HL-60 (cell line): ENCODE measurements at regions not wholly inside any gene's neighbourhood (a gene's known extent, or its start where the extent isn't known, plus 50 kb on each side); places are given as distances from the start of the nearest gene placed in this dataset.
"Not testable (repeated sequence)": the region's sequence is repeated elsewhere in the genome, so short reads cannot be mapped to it uniquely, and the experiment has no call there.

Source experiments
- DNase-seq, 2 experiments: peaks; one replicate each; pipeline ENCODE4 v3.0.0-alpha.2; 2010 to 2020; ENCODE audit warnings: low read depth in 1 of 2, low spot score in 1 of 2
- H3K27ac ChIP-seq: fragments of 250-450 bp; sonication (Bioruptor Pico); replicated peaks from 2 replicates; pipeline ENCODE4 v1.5.1; 2020; ENCODE audit warnings: mild to moderate bottlenecking, moderate library complexity
- H3K27me3 ChIP-seq: fragments of 250-450 bp; sonication (Bioruptor Pico); 2 replicates; pipeline ENCODE4 v1.5.1; 2021; ENCODE audit warnings: mild to moderate bottlenecking, moderate library complexity; ENCODE audit not compliant: insufficient read depth, poor library complexity, severe bottlenecking
- H3K4me3 ChIP-seq: replicated peaks from 2 replicates; pipeline ENCODE4 v1.5.1; 2011; ENCODE audit warnings: mild to moderate bottlenecking, control low read depth, low read length; ENCODE audit not compliant: insufficient read depth
- CTCF ChIP-seq: IDR thresholded peaks from one replicate; pipeline ENCODE4 v1.5.1; 2011; ENCODE audit warnings: low read length, control low read depth, inconsistent platforms; ENCODE audit not compliant: insufficient read depth
- GABPA ChIP-seq: IDR thresholded peaks from 2 replicates; pipeline ENCODE4 v1.6.1; 2012; ENCODE audit warnings: low read depth
- POLR2AphosphoS5 ChIP-seq: IDR thresholded peaks from 2 replicates; pipeline ENCODE4 v1.6.1; 2012; ENCODE audit warnings: low read depth
- REST ChIP-seq: IDR thresholded peaks from 2 replicates; pipeline ENCODE4 v1.6.1; 2012; ENCODE audit warnings: low read depth; ENCODE audit not compliant: insufficient replicate concordance
- SPI1 ChIP-seq: IDR thresholded peaks from 2 replicates; pipeline ENCODE4 v1.6.1; 2012; ENCODE audit warnings: low read depth, mild to moderate bottlenecking, borderline replicate concordance

GRCh38 chr6:101167638-101168037 is 225.9 kb upstream of the GRIK2 start:
- H3K27ac ChIP-seq = no peak overlapping the region
- no peak for TF ChIP-seq CTCF
- no peak for TF ChIP-seq REST
- no peak for DNase-seq
- H3K27me3 ChIP-seq = no peaks in the 10 kb centered on the region
- no peak overlapping the region for H3K4me3 ChIP-seq

- H3K27me3 ChIP-seq, H3K27ac ChIP-seq, H3K4me3 ChIP-seq, DNase-seq: not testable (repeated sequence)
Measured at GRCh38 chr6:101171049-101171448, 222.5 kb upstream of the GRIK2 start.

- Histone ChIP-seq H3K27ac (no peak overlapping the region), H3K4me3 (no peak overlapping the region), H3K27me3 (no peaks in the 10 kb centered on the region)
- DNase-seq = peak in 1 of 2 experiments; percentile 38
- TF ChIP-seq GABPA (0 out of 2 replicates have a peak, but pooled peaks have one; percentile 20), SPI1 (peak; percentile 49; the same call in 1 of the 2 replicates), REST (no peak)
Measured at GRCh38 chr6:101178748-101179147, 214.8 kb upstream of the GRIK2 start.

- no peak for DNase-seq
- no peak overlapping the region for H3K27ac ChIP-seq
- H3K27me3 ChIP-seq = no peaks in the 10 kb centered on the region
- TF ChIP-seq SPI1 (no peak), POLR2AphosphoS5 (no peak), REST (no peak), GABPA (no peak), CTCF (no peak)
- no peak overlapping the region for H3K4me3 ChIP-seq
Measured at GRCh38 chr6:101181006-101181405, 212.5 kb upstream of the GRIK2 start.

- DNase-seq, H3K27me3 ChIP-seq, H3K4me3 ChIP-seq, H3K27ac ChIP-seq: not testable (repeated sequence)
Measured at GRCh38 chr6:101188285-101188798, 205.2 kb upstream of the GRIK2 start.
